Psoas muscle (tissue), 7 donors: ENCODE measurements at regions not wholly inside any gene's neighbourhood (a gene's known extent, or its start where the extent isn't known, plus 50 kb on each side); places are given as distances from the start of the nearest gene placed in this dataset.

Experiments
- ATAC-seq, 4 donors: fragments of 200-7000 bp; cut with Tn5 transposase; one replicate each; pipeline ENCODE4 v1.9.1; 2020; ENCODE audit warnings: moderate library complexity in 3 of 4, mild to moderate bottlenecking in 2 of 4
- DNase-seq, 2 donors: peaks; one replicate each; pipeline ENCODE4 v3.0.0-alpha.2; 2020
- H3K27ac ChIP-seq: fragments of 200-600 bp; one replicate; pipeline ENCODE4 v1.8.0; 2022
- H3K27me3 ChIP-seq, 3 donors: fragments of 200-600 bp in 1 of 3; one replicate each; pipeline versions ENCODE4 v1.6.1 to v1.8.0; 2013 to 2022; ENCODE audit warnings: low read length in 2 of 3, mild to moderate bottlenecking in 2 of 3, moderate library complexity in 1 of 3; ENCODE audit not compliant: insufficient read depth in 3 of 3
- H3K36me3 ChIP-seq, 2 donors: fragments of 200-600 bp in 1 of 2; one replicate each; pipeline versions ENCODE4 v1.6.1 to v1.8.0; 2013 to 2022; ENCODE audit warnings: low read depth in 1 of 2, mild to moderate bottlenecking in 1 of 2, moderate library complexity in 1 of 2; ENCODE audit not compliant: insufficient read depth in 1 of 2
- H3K4me1 ChIP-seq: fragments of 200-600 bp; one replicate; pipeline ENCODE4 v1.8.0; 2022
- H3K4me3 ChIP-seq: fragments of 200-600 bp; one replicate; pipeline ENCODE4 v1.8.0; 2022; ENCODE audit warnings: mild to moderate bottlenecking
- H3K9me3 ChIP-seq: fragments of 200-600 bp; one replicate; pipeline ENCODE4 v1.8.0; 2022
- WGBS, 3 donors: extraction: QIAGEN DNeasy Blood & Tissue Kit; methylation state at CpG; one replicate each; pipeline versions ENCODE4 v1.1.6 to v1.1.7; 2013; 5-methylcytosine and 5-hydroxymethylcytosine counted together
- intact Hi-C, 2 donors: fragments of 100-400 bp; cut with DNase I; formaldehyde crosslinking; loops; one replicate each; pipeline versions ENCODE4 v1.11.0 to v1.14.2; 2022
- TF ChIP-seq, protein P1 (sequence below): fragments of 200-600 bp; IDR thresholded peaks from one replicate; pipeline ENCODE4 v1.8.0; 2022; ENCODE audit warnings: antibody characterized with exemption
- donor health status: healthy with polysubstance abuse.
- donor health status: DM: no; HTN: no; CAD: no; lungs with moderate emphysema.
- donor health status: Bipolar disorder and iron deficiency.
- donor health status: healthy.
- donor health status: DM: yes; HTN: yes; CAD: no.
- donor health status: DM: no; HTN: no; CAD: no.
- donor health status: DM: yes; HTN: yes; CAD: no.

DNA sequence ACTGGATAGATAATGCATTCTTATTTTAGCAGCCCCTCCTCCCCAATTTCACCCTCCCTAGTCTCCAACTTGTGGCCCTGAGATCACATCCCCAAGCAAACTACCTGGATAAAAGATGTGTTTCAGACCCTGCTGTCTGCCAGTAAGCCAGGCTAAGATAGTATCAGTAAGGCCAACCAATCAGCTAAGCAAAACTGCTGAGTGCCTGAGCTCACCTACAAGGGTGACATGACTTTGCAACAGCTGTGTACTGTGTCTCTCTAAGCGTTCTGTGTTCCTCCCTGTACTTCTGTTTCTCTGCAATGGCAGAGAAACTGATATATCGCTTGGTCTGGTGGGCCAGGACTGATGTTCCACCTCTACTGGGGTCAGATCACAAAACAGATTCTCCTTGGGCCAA, 224.9 kb downstream of the BTG1 start:
- Histone ChIP-seq H3K9me3 (no peaks in the 10 kb centered on the region), H3K36me3 (no peaks in the 10 kb centered on the region), H3K4me3 (no peak overlapping the region), H3K27me3 (no peaks in the 10 kb centered on the region), H3K27ac (no peak overlapping the region), H3K4me1 (no peaks in the 10 kb centered on the region)
- 71 to 88% (median 87%) methylated on average over 2 of the region's 2 CpGs for WGBS, 3 donors
- intact Hi-C loops, result no loop called here
- ATAC-seq, result no peak
- no peak for DNase-seq
- TF ChIP-seq, protein P1, sequence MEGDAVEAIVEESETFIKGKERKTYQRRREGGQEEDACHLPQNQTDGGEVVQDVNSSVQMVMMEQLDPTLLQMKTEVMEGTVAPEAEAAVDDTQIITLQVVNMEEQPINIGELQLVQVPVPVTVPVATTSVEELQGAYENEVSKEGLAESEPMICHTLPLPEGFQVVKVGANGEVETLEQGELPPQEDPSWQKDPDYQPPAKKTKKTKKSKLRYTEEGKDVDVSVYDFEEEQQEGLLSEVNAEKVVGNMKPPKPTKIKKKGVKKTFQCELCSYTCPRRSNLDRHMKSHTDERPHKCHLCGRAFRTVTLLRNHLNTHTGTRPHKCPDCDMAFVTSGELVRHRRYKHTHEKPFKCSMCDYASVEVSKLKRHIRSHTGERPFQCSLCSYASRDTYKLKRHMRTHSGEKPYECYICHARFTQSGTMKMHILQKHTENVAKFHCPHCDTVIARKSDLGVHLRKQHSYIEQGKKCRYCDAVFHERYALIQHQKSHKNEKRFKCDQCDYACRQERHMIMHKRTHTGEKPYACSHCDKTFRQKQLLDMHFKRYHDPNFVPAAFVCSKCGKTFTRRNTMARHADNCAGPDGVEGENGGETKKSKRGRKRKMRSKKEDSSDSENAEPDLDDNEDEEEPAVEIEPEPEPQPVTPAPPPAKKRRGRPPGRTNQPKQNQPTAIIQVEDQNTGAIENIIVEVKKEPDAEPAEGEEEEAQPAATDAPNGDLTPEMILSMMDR, result no peak

DNA sequence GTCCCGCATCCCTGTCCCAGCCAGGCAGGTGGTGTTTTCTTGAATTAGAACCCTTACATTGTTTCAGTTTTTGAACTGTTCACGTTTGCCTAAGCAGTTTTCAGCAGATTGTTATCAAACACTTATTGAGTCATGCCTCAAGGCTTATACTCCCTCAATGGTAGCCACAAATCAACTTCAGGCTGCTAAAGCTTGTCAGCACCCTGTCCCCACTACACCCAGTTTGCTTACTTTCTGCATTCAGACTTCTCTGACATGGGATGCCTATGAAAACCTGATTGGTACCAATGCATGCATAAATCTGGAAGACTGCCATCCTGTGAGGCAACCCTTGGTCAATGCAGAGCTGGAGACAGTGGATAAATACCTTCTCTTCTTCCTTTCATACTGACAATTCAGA, 225.4 kb downstream of the BTG1 start:
- WGBS, 3 donors, result 68 to 82% (median 70%) methylated on average over 2 of the region's 2 CpGs
- intact Hi-C loops, result no loop called here
- no peaks in the 10 kb centered on the region for H3K36me3 ChIP-seq

DNA sequence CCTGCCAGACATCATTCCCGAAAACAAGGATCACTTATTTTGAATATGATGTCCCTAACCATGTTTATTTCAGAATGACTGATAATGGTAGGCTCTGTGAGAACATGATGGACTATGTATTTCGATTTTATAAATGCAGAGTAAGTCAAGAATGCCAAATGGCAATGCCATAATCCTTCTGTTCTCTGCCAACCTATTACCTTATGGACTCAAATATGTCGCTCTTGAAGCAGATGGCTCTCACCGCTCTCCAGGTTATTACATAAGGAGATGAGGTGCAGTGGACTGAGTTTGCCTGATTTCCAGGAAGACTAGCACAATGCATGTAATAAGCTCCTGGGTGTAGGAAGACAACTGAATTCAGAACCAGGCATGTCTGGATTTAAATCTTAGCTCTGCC, 227.2 kb downstream of the BTG1 start:
- ATAC-seq (no peak), DNase-seq (no peak)
- Histone ChIP-seq H3K27me3 (no peaks in the 10 kb centered on the region), H3K9me3 (no peaks in the 10 kb centered on the region), H3K27ac (no peak overlapping the region), H3K4me1 (no peaks in the 10 kb centered on the region), H3K4me3 (no peak overlapping the region), H3K36me3 (no peaks in the 10 kb centered on the region)
- intact Hi-C loops, result no loop called here
- WGBS, 3 donors, result 86 to 93% (median 89%) methylated on average over 4 of the region's 4 CpGs
- TF ChIP-seq, protein P1, result no peak

More for the DNA sequence above, 225.4 kb downstream of the BTG1 start:
- H3K27me3 ChIP-seq, result no peaks in the 10 kb centered on the region
- H3K9me3 ChIP-seq, result no peaks in the 10 kb centered on the region
- TF ChIP-seq, protein P1, result no peak
- H3K27ac ChIP-seq, result no peak overlapping the region
- ATAC-seq (no peak), DNase-seq (no peak)
- H3K4me3 ChIP-seq, result no peak overlapping the region
- H3K4me1 ChIP-seq, result no peaks in the 10 kb centered on the region

DNA sequence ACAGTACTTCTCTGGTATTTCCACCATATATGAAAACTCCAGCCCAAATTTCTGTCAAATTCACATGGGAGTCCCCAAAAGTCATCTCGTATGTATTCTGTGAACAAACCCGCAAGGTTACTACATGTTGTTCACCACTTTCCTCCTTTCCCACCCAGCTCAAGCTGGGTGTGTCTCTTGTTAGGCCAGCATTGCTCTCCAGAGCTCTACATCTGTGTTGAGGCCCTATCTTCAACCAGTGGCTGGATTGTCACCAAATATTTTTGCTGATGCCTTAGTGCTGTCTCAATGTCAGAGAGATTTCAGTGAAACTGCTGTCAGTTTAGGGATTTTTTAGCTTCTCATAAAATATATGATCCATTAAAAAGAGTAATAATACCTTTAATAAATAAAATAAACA, 230.9 kb downstream of the BTG1 start:
- TF ChIP-seq, protein P1, result no peak
- Histone ChIP-seq H3K27me3 (no peaks in the 10 kb centered on the region), H3K4me1 (no peaks in the 10 kb centered on the region), H3K4me3 (no peak overlapping the region), H3K36me3 (no peaks in the 10 kb centered on the region), H3K9me3 (no peaks in the 10 kb centered on the region), H3K27ac (no peak overlapping the region)
- WGBS, 3 donors, result 81 to 95% (median 91%) methylated on average over 2 of the region's 2 CpGs
- ATAC-seq (no peak), DNase-seq (no peak)
- intact Hi-C loops, result no loop called here

DNA sequence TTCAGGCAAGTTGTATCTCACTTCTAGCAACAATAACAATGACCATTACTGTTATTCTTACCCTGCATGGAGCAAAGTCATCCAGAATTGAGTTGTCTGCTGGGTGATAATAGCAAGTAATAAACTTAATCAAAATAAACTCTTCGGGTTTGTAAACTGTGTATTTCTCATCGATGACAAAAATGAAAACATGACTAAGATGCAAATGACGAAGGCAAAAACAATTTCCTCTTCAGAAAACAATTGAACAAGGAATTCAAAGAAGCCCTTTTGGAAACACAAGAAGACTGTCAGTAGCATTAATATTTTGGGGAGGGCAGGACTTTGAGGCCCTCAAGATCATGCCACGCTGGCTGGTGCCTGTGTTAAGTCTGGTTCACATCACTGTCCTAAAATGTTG, 232.0 kb downstream of the BTG1 start:
- TF ChIP-seq, protein P1, result no peak
- H3K4me3 ChIP-seq, result no peak overlapping the region
- no peak overlapping the region for H3K27ac ChIP-seq
- ATAC-seq (no peak), DNase-seq (no peak)
- H3K9me3 ChIP-seq, result no peaks in the 10 kb centered on the region
- intact Hi-C loops, result no loop called here
- no peaks in the 10 kb centered on the region for H3K27me3 ChIP-seq
- WGBS, 3 donors, result 75 to 84% (median 78%) methylated on average over 4 of the region's 4 CpGs
- H3K36me3 ChIP-seq, result no peaks in the 10 kb centered on the region
- no peaks in the 10 kb centered on the region for H3K4me1 ChIP-seq
